Activated CD4-positive, alpha-beta T cell treated with anti-CD3 and anti-CD28 coated beads for 36 hours (primary cell): ENCODE measurements at regions not wholly inside any gene's neighbourhood (a gene's known extent, or its start where the extent isn't known, plus 50 kb on each side); places are given as distances from the start of the nearest gene placed in this dataset.
"Not testable (repeated sequence)": the region's sequence is repeated elsewhere in the genome, so short reads cannot be mapped to it uniquely, and the experiment has no call there.

Experiments used
- ATAC-seq: fragments of 200-7000 bp; cut with Tn5 transposase; one replicate; pipeline ENCODE4 v1.10.0; 2021; ENCODE audit warnings: mild to moderate bottlenecking, moderate library complexity
- CTCF ChIA-PET: fragments of 350-600 bp; sonication (Branson Sonifier 250); formaldehyde crosslinking; loops from one replicate; lab custom pipeline; 2021; ENCODE audit warnings: antibody characterized with exemption; lab: Charles Lee
- POLR2A ChIA-PET: fragments of 350-600 bp; sonication (Branson Sonifier 250); formaldehyde crosslinking; loops from one replicate; lab custom pipeline; 2021; ENCODE audit warnings: antibody characterized with exemption, inconsistent platforms; lab: Charles Lee
- DNase-seq: peaks from one replicate; pipeline ENCODE4 v3.0.0-alpha.2; 2020
- H3K27ac Mint-ChIP-seq: one replicate; pipeline ENCODE4 v1.8.0; 2021; ENCODE audit warnings: mixed read lengths
- H3K27me3 Mint-ChIP-seq: one replicate; pipeline ENCODE4 v1.8.0; 2021; ENCODE audit warnings: mixed read lengths
- H3K36me3 Mint-ChIP-seq: one replicate; pipeline ENCODE4 v1.8.0; 2021; ENCODE audit warnings: low read depth, mixed read lengths
- H3K4me1 Mint-ChIP-seq: one replicate; pipeline ENCODE4 v1.8.0; 2021; ENCODE audit warnings: mixed read lengths
- H3K4me3 Mint-ChIP-seq: one replicate; pipeline ENCODE4 v1.8.0; 2021; ENCODE audit warnings: mild to moderate bottlenecking, moderate library complexity, mixed read lengths
- H3K9me3 Mint-ChIP-seq: one replicate; pipeline ENCODE4 v1.8.0; 2021; ENCODE audit warnings: low read depth, mixed read lengths
- intact Hi-C, 2 experiments: fragments of 100-400 bp; cut with DNase I in 1 of 2; cut with micrococcal nuclease in 1 of 2; formaldehyde crosslinking; loops; one replicate each; pipeline versions ENCODE4 v1.14.2 to v1.15.1; 2022 to 2024; cut with DNase I, micrococcal nuclease

- H3K4me1 Mint-ChIP-seq = no peaks in the 10 kb centered on the region
- peaks cover 3% of the 10 kb centered on the region for H3K9me3 Mint-ChIP-seq
- DNase-seq (no peak), ATAC-seq (no peak)
- intact Hi-C loops = no loop called here
- H3K27me3 Mint-ChIP-seq = no peaks in the 10 kb centered on the region
- CTCF ChIA-PET = no interaction called here
- no peaks in the 10 kb centered on the region for H3K36me3 Mint-ChIP-seq
- H3K27ac Mint-ChIP-seq = no peak overlapping the region
- POLR2A ChIA-PET = no interaction called here
- H3K4me3 Mint-ChIP-seq = no peak overlapping the region
Measured at GRCh38 chr18:73150199-73150598, 282.4 kb upstream of the NETO1 start.

- no peaks in the 10 kb centered on the region for H3K36me3 Mint-ChIP-seq
- no peak overlapping the region for H3K27ac Mint-ChIP-seq
- DNase-seq = no peak
- ChIA-PET POLR2A (no interaction called here), CTCF (no interaction called here)
- intact Hi-C loops = no loop called here
- no peaks in the 10 kb centered on the region for H3K27me3 Mint-ChIP-seq
- no peak for ATAC-seq
- no peak overlapping the region for H3K4me3 Mint-ChIP-seq
- H3K4me1 Mint-ChIP-seq = no peaks in the 10 kb centered on the region
- H3K9me3 Mint-ChIP-seq = peaks cover 7% of the 10 kb centered on the region
Measured at GRCh38 chr18:73147590-73147989, 279.8 kb upstream of the NETO1 start.

GRCh38 chr18:73144030-73144429, 276.2 kb upstream of the NETO1 start:
- ATAC-seq = no peak
- intact Hi-C loops = no loop called here
- CTCF ChIA-PET = no interaction called here
- no peaks in the 10 kb centered on the region for H3K27me3 Mint-ChIP-seq
- no peaks in the 10 kb centered on the region for H3K36me3 Mint-ChIP-seq
- peaks cover 7% of the 10 kb centered on the region for H3K9me3 Mint-ChIP-seq
- no peak for DNase-seq
- H3K27ac Mint-ChIP-seq = no peak overlapping the region
- no peaks in the 10 kb centered on the region for H3K4me1 Mint-ChIP-seq
- no peak overlapping the region for H3K4me3 Mint-ChIP-seq
- POLR2A ChIA-PET = no interaction called here

- Mint-ChIP-seq H3K27me3 (no peaks in the 10 kb centered on the region), H3K4me3 (no peak overlapping the region), H3K36me3 (no peaks in the 10 kb centered on the region), H3K27ac (no peak overlapping the region), H3K9me3 (peaks cover 4% of the 10 kb centered on the region), H3K4me1 (no peaks in the 10 kb centered on the region)
- DNase-seq (no peak), ATAC-seq (no peak)
- ChIA-PET POLR2A (no interaction called here), CTCF (interaction anchor here (0.6 kb wide), 1 partner anchor 1206 kb away, joined by 4 read pairs; no protein-coding TSS in a partner anchor)
- intact Hi-C loops = loop anchor here (1.0 to 10.0 kb wide), 2 partner anchors 371 to 374 kb away; no protein-coding TSS in a partner anchor
Measured at GRCh38 chr18:73136134-73136533, 268.3 kb upstream of the NETO1 start.

- H3K4me3 Mint-ChIP-seq = no peak overlapping the region
- ChIA-PET CTCF (no interaction called here), POLR2A (no interaction called here)
- no peak for DNase-seq
- ATAC-seq = no peak
- H3K4me1 Mint-ChIP-seq = no peaks in the 10 kb centered on the region
- H3K27me3 Mint-ChIP-seq = no peaks in the 10 kb centered on the region
- no peak overlapping the region for H3K27ac Mint-ChIP-seq
- intact Hi-C loops = no loop called here
- H3K9me3 Mint-ChIP-seq = peaks cover 1% of the 10 kb centered on the region
- H3K36me3 Mint-ChIP-seq = no peaks in the 10 kb centered on the region
Measured at GRCh38 chr18:73124175-73124574, 256.4 kb upstream of the NETO1 start.

GRCh38 chr18:73121207-73121606, 253.4 kb upstream of the NETO1 start:
- no peaks in the 10 kb centered on the region for H3K36me3 Mint-ChIP-seq
- ATAC-seq = no peak
- POLR2A ChIA-PET = no interaction called here
- no peaks in the 10 kb centered on the region for H3K27me3 Mint-ChIP-seq
- intact Hi-C loops = no loop called here
- H3K27ac Mint-ChIP-seq = no peak overlapping the region
- CTCF ChIA-PET = no interaction called here
- peaks cover 1% of the 10 kb centered on the region for H3K9me3 Mint-ChIP-seq
- DNase-seq = no peak
- H3K4me3 Mint-ChIP-seq = no peak overlapping the region
- no peaks in the 10 kb centered on the region for H3K4me1 Mint-ChIP-seq

- peaks cover 1% of the 10 kb centered on the region for H3K9me3 Mint-ChIP-seq
- H3K4me3 Mint-ChIP-seq = no peak overlapping the region
- POLR2A ChIA-PET = no interaction called here
- no peaks in the 10 kb centered on the region for H3K4me1 Mint-ChIP-seq
- no peak for DNase-seq
- no peaks in the 10 kb centered on the region for H3K27me3 Mint-ChIP-seq
- CTCF ChIA-PET = no interaction called here
- intact Hi-C loops = no loop called here
- H3K27ac Mint-ChIP-seq = no peak overlapping the region
- no peaks in the 10 kb centered on the region for H3K36me3 Mint-ChIP-seq
- ATAC-seq = no peak
Measured at GRCh38 chr18:73120626-73121025, 252.8 kb upstream of the NETO1 start.

- DNase-seq = no peak
- no peak for ATAC-seq
- Mint-ChIP-seq H3K9me3 (peaks cover 1% of the 10 kb centered on the region), H3K27ac (no peak overlapping the region), H3K36me3 (no peaks in the 10 kb centered on the region), H3K27me3 (no peaks in the 10 kb centered on the region), H3K4me3 (no peak overlapping the region), H3K4me1 (no peaks in the 10 kb centered on the region)
- intact Hi-C loops = no loop called here
- ChIA-PET CTCF (no interaction called here), POLR2A (no interaction called here)
Measured at GRCh38 chr18:73119574-73119973, 251.8 kb upstream of the NETO1 start.

GRCh38 chr18:73118121-73118816, 250.5 kb upstream of the NETO1 start:
- H3K4me1 Mint-ChIP-seq = no peaks in the 10 kb centered on the region
- POLR2A ChIA-PET = no interaction called here
- H3K36me3 Mint-ChIP-seq = no peaks in the 10 kb centered on the region
- CTCF ChIA-PET = interaction anchor here (0.6 kb wide), 1 partner anchor 140 kb away, joined by 3 read pairs; no protein-coding TSS in a partner anchor
- ATAC-seq (no peak), DNase-seq (no peak)
- no peaks in the 10 kb centered on the region for H3K27me3 Mint-ChIP-seq
- no peak overlapping the region for H3K4me3 Mint-ChIP-seq
- H3K27ac Mint-ChIP-seq = no peak overlapping the region
- peaks cover 1% of the 10 kb centered on the region for H3K9me3 Mint-ChIP-seq
- intact Hi-C loops = no loop called here

GRCh38 chr18:73110307-73110706, 242.5 kb upstream of the NETO1 start:
- DNase-seq = no peak
- intact Hi-C loops = no loop called here
- Mint-ChIP-seq H3K4me1 (no peaks in the 10 kb centered on the region), H3K9me3 (peaks cover 4% of the 10 kb centered on the region), H3K36me3 (no peaks in the 10 kb centered on the region), H3K4me3 (no peak overlapping the region), H3K27ac (no peak overlapping the region), H3K27me3 (no peaks in the 10 kb centered on the region)
- ChIA-PET CTCF (no interaction called here), POLR2A (no interaction called here)
- ATAC-seq = no peak

- Mint-ChIP-seq H3K4me3 (no peak overlapping the region), H3K27me3 (no peaks in the 10 kb centered on the region), H3K36me3 (no peaks in the 10 kb centered on the region), H3K4me1 (no peaks in the 10 kb centered on the region), H3K9me3 (peaks cover 4% of the 10 kb centered on the region), H3K27ac (no peak overlapping the region)
- intact Hi-C loops = no loop called here
- ATAC-seq (no peak), DNase-seq (no peak)
- CTCF ChIA-PET = no interaction called here
- POLR2A ChIA-PET = no interaction called here
Measured at GRCh38 chr18:73101977-73102376, 234.2 kb upstream of the NETO1 start.

GRCh38 chr18:73101491-73101890, 233.7 kb upstream of the NETO1 start:
- H3K4me1 Mint-ChIP-seq, H3K9me3 Mint-ChIP-seq, CTCF ChIA-PET, H3K27ac Mint-ChIP-seq, H3K4me3 Mint-ChIP-seq, H3K27me3 Mint-ChIP-seq, ATAC-seq, DNase-seq, H3K36me3 Mint-ChIP-seq, intact Hi-C loops, POLR2A ChIA-PET: not testable (repeated sequence)
